ENCODE measurements at regions not wholly inside any gene's neighbourhood (a gene's known extent, or its start where the extent isn't known, plus 50 kb on each side); places are given as distances from the start of the nearest gene placed in this dataset.

- TF ChIP-seq, protein P1, sequence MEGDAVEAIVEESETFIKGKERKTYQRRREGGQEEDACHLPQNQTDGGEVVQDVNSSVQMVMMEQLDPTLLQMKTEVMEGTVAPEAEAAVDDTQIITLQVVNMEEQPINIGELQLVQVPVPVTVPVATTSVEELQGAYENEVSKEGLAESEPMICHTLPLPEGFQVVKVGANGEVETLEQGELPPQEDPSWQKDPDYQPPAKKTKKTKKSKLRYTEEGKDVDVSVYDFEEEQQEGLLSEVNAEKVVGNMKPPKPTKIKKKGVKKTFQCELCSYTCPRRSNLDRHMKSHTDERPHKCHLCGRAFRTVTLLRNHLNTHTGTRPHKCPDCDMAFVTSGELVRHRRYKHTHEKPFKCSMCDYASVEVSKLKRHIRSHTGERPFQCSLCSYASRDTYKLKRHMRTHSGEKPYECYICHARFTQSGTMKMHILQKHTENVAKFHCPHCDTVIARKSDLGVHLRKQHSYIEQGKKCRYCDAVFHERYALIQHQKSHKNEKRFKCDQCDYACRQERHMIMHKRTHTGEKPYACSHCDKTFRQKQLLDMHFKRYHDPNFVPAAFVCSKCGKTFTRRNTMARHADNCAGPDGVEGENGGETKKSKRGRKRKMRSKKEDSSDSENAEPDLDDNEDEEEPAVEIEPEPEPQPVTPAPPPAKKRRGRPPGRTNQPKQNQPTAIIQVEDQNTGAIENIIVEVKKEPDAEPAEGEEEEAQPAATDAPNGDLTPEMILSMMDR (conservative IDR thresholded peaks at IDR 0.05 in 1 of 2, IDR thresholded peaks at IDR 0.05 in 1 of 2; ENCODE audit: extremely low read depth in 1 of 2, insufficient read depth in 1 of 2, low read depth in 1 of 2, low read length in 2 of 2), result no peak
- no peak for TF ChIP-seq EZH2 (IDR thresholded peaks at IDR 0.05; ENCODE audit: borderline replicate concordance, low read length)
Observed at GRCh38 chr5:174340226-174340625, 294.7 kb downstream of the NSG2 start.

Measured in mammary epithelial cell (primary cell).